Panc1 (cell line): ENCODE measurements at regions not wholly inside any gene's neighbourhood (a gene's known extent, or its start where the extent isn't known, plus 50 kb on each side); places are given as distances from the start of the nearest gene placed in this dataset.

Experiments
- ATAC-seq: fragments of 200-7000 bp; cut with Tn5 transposase; 2 replicates; pipeline ENCODE4 v1.9.1; 2020; ENCODE audit warnings: mild to moderate bottlenecking, moderate library complexity
- BruUV-seq: library from RNA; stranded (reverse); fragments of 400-500 nt; replicated peaks from 2 replicates; lab custom pipeline; 2021; lab: Mats Ljungman, UMichigan
- CTCF ChIA-PET: fragments of 300-600 bp; sonication (Branson Sonifier 250); formaldehyde crosslinking; loops from one replicate; lab custom pipeline; 2022; ENCODE audit warnings: antibody characterized with exemption; lab: Charles Lee
- POLR2A ChIA-PET: fragments of 300-600 bp; sonication (Branson Sonifier 250); formaldehyde crosslinking; loops from one replicate; lab custom pipeline; 2022; ENCODE audit warnings: antibody characterized with exemption; lab: Charles Lee
- DNase-seq: peaks from one replicate; pipeline ENCODE4 v3.0.0-alpha.2; 2010; ENCODE audit warnings: low read depth, low spot score
- H3K27ac ChIP-seq: 2 replicates; pipeline ENCODE4 v1.5.1; 2011; ENCODE audit warnings: mild to moderate bottlenecking, low read length, inconsistent platforms
- H3K27me3 ChIP-seq: fragments of 200-500 bp; sonication (Bioruptor generic); 2 replicates; pipeline ENCODE4 v1.6.0; 2014; ENCODE audit warnings: low read length, inconsistent platforms; ENCODE audit not compliant: control insufficient read depth, insufficient read depth
- H3K36me3 ChIP-seq: fragments of 200-500 bp; sonication (Bioruptor generic); 2 replicates; pipeline ENCODE4 v1.5.1; 2014; ENCODE audit warnings: inconsistent platforms, mild to moderate bottlenecking, low read length, moderate library complexity; ENCODE audit not compliant: control insufficient read depth, insufficient read depth
- H3K4me1 ChIP-seq: 2 replicates; pipeline ENCODE4 v1.5.1; 2011; ENCODE audit warnings: inconsistent platforms, mild to moderate bottlenecking, low read length, moderate library complexity; ENCODE audit not compliant: control insufficient read depth, insufficient read depth
- H3K4me3 ChIP-seq, 2 experiments: 2 replicates each; pipeline ENCODE4 v1.5.1; 2011 to 2012; ENCODE audit warnings: low read depth in 2 of 2, low read length in 2 of 2, mild to moderate bottlenecking in 2 of 2, inconsistent platforms in 1 of 2, moderate library complexity in 1 of 2
- H3K9me3 ChIP-seq: fragments of 200-500 bp; sonication (Bioruptor generic); 2 replicates; pipeline ENCODE4 v1.5.1; 2014; ENCODE audit warnings: low read depth, mild to moderate bottlenecking, inconsistent platforms, low read length, moderate library complexity; ENCODE audit not compliant: control insufficient read depth, insufficient read depth
- CTCF ChIP-seq: fragments of 450-650 bp; IDR thresholded peaks from 2 replicates; pipeline ENCODE4 v1.5.1; 2017; ENCODE audit warnings: mild to moderate bottlenecking
- POLR2AphosphoS5 ChIP-seq: IDR thresholded peaks from 2 replicates; pipeline ENCODE4 v1.6.1; 2012; ENCODE audit warnings: mild to moderate bottlenecking, low read depth, low read length, moderate library complexity
- REST ChIP-seq, 2 experiments: IDR thresholded peaks; 2 replicates each; pipeline ENCODE4 v1.6.1; 2011 to 2012; ENCODE audit warnings: low read depth in 2 of 2, control low read depth in 1 of 2, low read length in 1 of 2, mild to moderate bottlenecking in 1 of 2, moderate library complexity in 1 of 2; ENCODE audit not compliant: insufficient read depth in 1 of 2
- SIN3A ChIP-seq: IDR thresholded peaks from 2 replicates; pipeline ENCODE4 v1.6.1; 2012; ENCODE audit warnings: low read depth, mild to moderate bottlenecking, low read length, moderate library complexity, borderline replicate concordance; ENCODE audit not compliant: insufficient read depth
- TCF7L2 ChIP-seq: IDR thresholded peaks from 2 replicates; pipeline ENCODE4 v1.6.1; 2011; ENCODE audit warnings: mild to moderate bottlenecking, low read depth, low read length, inconsistent platforms
- in situ Hi-C: cut with HindIII; loops from 2 replicates; pipeline ENCODE4 v1.10.0; 2016; ENCODE audit warnings: low sequenced_read_pairs, low pct_unique_long_range_greater_than_20kb
- intact Hi-C: fragments of 100-400 bp; cut with micrococcal nuclease; formaldehyde crosslinking; loops from one replicate; pipeline ENCODE4 v1.10.0; 2022; ENCODE audit not compliant: unreplicated experiment

- Histone ChIP-seq H3K27ac (no peak overlapping the region), H3K36me3 (no peaks in the 10 kb centered on the region), H3K4me3 (no peak overlapping the region), H3K9me3 (no peaks in the 10 kb centered on the region), H3K4me1 (no peaks in the 10 kb centered on the region), H3K27me3 (no peaks in the 10 kb centered on the region)
- intact Hi-C loops (no loop called here), in situ Hi-C loops (no loop called here)
- ChIA-PET POLR2A (no interaction called here), CTCF (no interaction called here)
- no peak for DNase-seq
- no TSS peak for BruUV-seq
- ATAC-seq = no peak
- no peak for TF ChIP-seq CTCF
- TF ChIP-seq SIN3A = no peak
- TF ChIP-seq TCF7L2 = no peak
- TF ChIP-seq REST (IDR thresholded peaks at IDR 0.05; ENCODE audit: insufficient read depth in 1 of 2, low read depth in 2 of 2, low read length in 1 of 2) = no peak
Observed at GRCh38 chr15:97653896-97654295, 306.6 kb upstream of the ARRDC4 start.

GRCh38 chr15:97654481-97655076 lies 305.9 kb upstream of the ARRDC4 start:
- intact Hi-C loops = no loop called here
- no TSS peak for BruUV-seq
- ChIA-PET POLR2A (no interaction called here), CTCF (no interaction called here)
- H3K27ac ChIP-seq = no peak overlapping the region
- no peak overlapping the region for H3K4me3 ChIP-seq
- no peaks in the 10 kb centered on the region for H3K36me3 ChIP-seq
- no peak for DNase-seq
- no peak for ATAC-seq
- H3K9me3 ChIP-seq = no peaks in the 10 kb centered on the region
- H3K27me3 ChIP-seq = no peaks in the 10 kb centered on the region
- TF ChIP-seq REST (IDR thresholded peaks at IDR 0.05; ENCODE audit: insufficient read depth in 1 of 2, low read depth in 2 of 2, low read length in 1 of 2) (no peak), POLR2AphosphoS5 (no peak), CTCF (no peak)
- in situ Hi-C loops = no loop called here
- no peaks in the 10 kb centered on the region for H3K4me1 ChIP-seq
